Type B pancreatic cell (in vitro differentiated cells): ENCODE measurements at regions not wholly inside any gene's neighbourhood (a gene's known extent, or its start where the extent isn't known, plus 50 kb on each side); places are given as distances from the start of the nearest gene placed in this dataset.

Experiments used
- DNase-seq: peaks from one replicate; pipeline ENCODE4 v3.0.0; 2021; ENCODE audit warnings: mixed read lengths; ENCODE audit not compliant: unreplicated experiment; ENCODE audit errors: extremely low spot score
- H3K27ac Mint-ChIP-seq: 2 replicates; pipeline ENCODE4 v1.8.0; 2021; ENCODE audit warnings: mild to moderate bottlenecking, mixed read lengths
- H3K27me3 Mint-ChIP-seq: 2 replicates; pipeline ENCODE4 v1.8.0; 2021; ENCODE audit warnings: mixed read lengths
- H3K36me3 Mint-ChIP-seq: 2 replicates; pipeline ENCODE4 v1.8.0; 2021; ENCODE audit warnings: mixed read lengths
- H3K4me1 Mint-ChIP-seq: one replicate; pipeline ENCODE4 v1.8.0; 2021; ENCODE audit warnings: mixed read lengths; ENCODE audit not compliant: unreplicated experiment
- H3K4me3 Mint-ChIP-seq: 2 replicates; pipeline ENCODE4 v1.8.0; 2021; ENCODE audit warnings: mild to moderate bottlenecking, mixed read lengths
- H3K9me3 Mint-ChIP-seq: 2 replicates; pipeline ENCODE4 v1.8.0; 2021; ENCODE audit warnings: mixed read lengths
- CTCF ChIP-seq: fragments of 200-600 bp; sonication (generic); conservative IDR thresholded peaks from 2 replicates; pipeline ENCODE4 v1.5.0; 2021; ENCODE audit warnings: antibody characterized with exemption, mild to moderate bottlenecking

- no peak for DNase-seq
- Mint-ChIP-seq H3K27me3 (no peaks in the 10 kb centered on the region), H3K4me1 (peaks cover 14% of the 10 kb centered on the region), H3K36me3 (no peaks in the 10 kb centered on the region), H3K9me3 (peaks cover 8% of the 10 kb centered on the region), H3K27ac (no peak overlapping the region), H3K4me3 (no peak overlapping the region)
- no peak for TF ChIP-seq CTCF
Observed at GRCh38 chr6:9139746-9140145, 704.4 kb upstream of the SLC35B3 start.

GRCh38 chr6:9138936-9139335 is 703.6 kb upstream of the SLC35B3 start:
- Mint-ChIP-seq H3K27ac (no peak overlapping the region), H3K4me3 (no peak overlapping the region), H3K9me3 (peaks cover 4% of the 10 kb centered on the region), H3K4me1 (peaks cover 14% of the 10 kb centered on the region), H3K36me3 (no peaks in the 10 kb centered on the region), H3K27me3 (no peaks in the 10 kb centered on the region)
- TF ChIP-seq CTCF = no peak
- DNase-seq = no peak

GRCh38 chr6:9136141-9136822 is 700.9 kb upstream of the SLC35B3 start:
- DNase-seq = no peak
- no peak overlapping the region for H3K27ac Mint-ChIP-seq
- no peak overlapping the region for H3K4me3 Mint-ChIP-seq
- TF ChIP-seq CTCF = no peak
- no peaks in the 10 kb centered on the region for H3K27me3 Mint-ChIP-seq
- H3K9me3 Mint-ChIP-seq = no peaks in the 10 kb centered on the region
- peaks cover 28% of the 10 kb centered on the region for H3K4me1 Mint-ChIP-seq
- H3K36me3 Mint-ChIP-seq = no peaks in the 10 kb centered on the region

- Mint-ChIP-seq H3K27me3 (no peaks in the 10 kb centered on the region), H3K4me1 (peaks cover 19% of the 10 kb centered on the region), H3K4me3 (no peak overlapping the region), H3K27ac (no peak overlapping the region), H3K36me3 (no peaks in the 10 kb centered on the region), H3K9me3 (no peaks in the 10 kb centered on the region)
- no peak for TF ChIP-seq CTCF
- no peak for DNase-seq
Observed at GRCh38 chr6:9131616-9132015, 696.3 kb upstream of the SLC35B3 start.

DNA sequence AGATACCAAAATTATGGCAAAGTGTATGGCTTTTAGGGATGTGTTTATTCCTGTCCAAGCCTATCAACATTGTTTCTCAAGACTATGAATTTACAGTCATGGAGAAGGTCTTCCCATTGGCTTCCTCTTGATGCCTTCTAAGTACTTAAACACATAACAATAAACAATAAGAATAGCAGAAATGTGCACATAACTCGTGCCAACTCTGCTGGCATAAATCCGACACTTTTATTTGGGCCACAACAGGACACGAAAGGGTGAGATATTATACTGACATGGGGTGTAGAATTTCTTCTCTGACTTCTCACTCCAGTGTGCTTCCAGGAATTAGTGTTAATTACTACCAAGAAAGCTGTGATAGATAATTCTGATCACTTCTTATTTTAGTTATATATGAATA is 695.9 kb upstream of the SLC35B3 start:
- no peak overlapping the region for H3K4me3 Mint-ChIP-seq
- no peaks in the 10 kb centered on the region for H3K9me3 Mint-ChIP-seq
- no peak overlapping the region for H3K27ac Mint-ChIP-seq

More for the DNA sequence above, 695.9 kb upstream of the SLC35B3 start:
- Mint-ChIP-seq H3K36me3 (no peaks in the 10 kb centered on the region), H3K4me1 (peaks cover 19% of the 10 kb centered on the region), H3K27me3 (no peaks in the 10 kb centered on the region)
- no peak for DNase-seq
- no peak for TF ChIP-seq CTCF
